Cardiac muscle cell (in vitro differentiated cells and primary cell): ENCODE measurements at regions not wholly inside any gene's neighbourhood (a gene's known extent, or its start where the extent isn't known, plus 50 kb on each side); places are given as distances from the start of the nearest gene placed in this dataset.

Experiments
- DNase-seq, 2 donors: peaks; one replicate each; pipeline versions ENCODE4 v3.0.0 to v3.0.0-alpha.2; 2010 to 2017; ENCODE audit warnings: low read depth in 1 of 2, low spot score in 1 of 2
- H3K27ac ChIP-seq: fragments of 200-600 bp; sonication (generic); 2 replicates; pipeline ENCODE4 v1.5.1; 2016
- H3K27me3 ChIP-seq: fragments of 200-600 bp; sonication (generic); 2 replicates; pipeline ENCODE4 v1.6.0; 2016; ENCODE audit warnings: control low read depth
- H3K36me3 ChIP-seq: fragments of 200-600 bp; sonication (generic); 2 replicates; pipeline ENCODE4 v1.5.1; 2016; ENCODE audit warnings: control low read depth
- H3K4me1 ChIP-seq: fragments of 200-600 bp; sonication (generic); 2 replicates; pipeline ENCODE4 v1.8.1; 2017; ENCODE audit warnings: low read depth, mild to moderate bottlenecking, mixed run types
- H3K4me3 ChIP-seq: fragments of 200-600 bp; sonication (generic); 2 replicates; pipeline ENCODE4 v1.5.1; 2016; ENCODE audit warnings: mild to moderate bottlenecking
- H3K9me3 ChIP-seq: fragments of 200-600 bp; sonication (generic); 2 replicates; pipeline ENCODE4 v1.5.1; 2017; ENCODE audit warnings: low read depth, mild to moderate bottlenecking, control low read depth
- TF ChIP-seq, protein P1 (sequence below): IDR thresholded peaks from 2 replicates; pipeline ENCODE4 v1.5.1; 2012; ENCODE audit warnings: low read depth, mild to moderate bottlenecking, low read length

- Histone ChIP-seq H3K27me3 (no peaks in the 10 kb centered on the region), H3K4me3 (no peak overlapping the region), H3K4me1 (no peaks in the 10 kb centered on the region), H3K27ac (no peak overlapping the region), H3K36me3 (no peaks in the 10 kb centered on the region), H3K9me3 (no peaks in the 10 kb centered on the region)
- no peak for DNase-seq
- TF ChIP-seq, protein P1, sequence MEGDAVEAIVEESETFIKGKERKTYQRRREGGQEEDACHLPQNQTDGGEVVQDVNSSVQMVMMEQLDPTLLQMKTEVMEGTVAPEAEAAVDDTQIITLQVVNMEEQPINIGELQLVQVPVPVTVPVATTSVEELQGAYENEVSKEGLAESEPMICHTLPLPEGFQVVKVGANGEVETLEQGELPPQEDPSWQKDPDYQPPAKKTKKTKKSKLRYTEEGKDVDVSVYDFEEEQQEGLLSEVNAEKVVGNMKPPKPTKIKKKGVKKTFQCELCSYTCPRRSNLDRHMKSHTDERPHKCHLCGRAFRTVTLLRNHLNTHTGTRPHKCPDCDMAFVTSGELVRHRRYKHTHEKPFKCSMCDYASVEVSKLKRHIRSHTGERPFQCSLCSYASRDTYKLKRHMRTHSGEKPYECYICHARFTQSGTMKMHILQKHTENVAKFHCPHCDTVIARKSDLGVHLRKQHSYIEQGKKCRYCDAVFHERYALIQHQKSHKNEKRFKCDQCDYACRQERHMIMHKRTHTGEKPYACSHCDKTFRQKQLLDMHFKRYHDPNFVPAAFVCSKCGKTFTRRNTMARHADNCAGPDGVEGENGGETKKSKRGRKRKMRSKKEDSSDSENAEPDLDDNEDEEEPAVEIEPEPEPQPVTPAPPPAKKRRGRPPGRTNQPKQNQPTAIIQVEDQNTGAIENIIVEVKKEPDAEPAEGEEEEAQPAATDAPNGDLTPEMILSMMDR, result no peak
These were observed 74.4 kb upstream of the MAP4K4 start for GRCh38 chr2:101623031-101623521.

- no peak overlapping the region for H3K4me3 ChIP-seq
- DNase-seq, result no peak
- TF ChIP-seq, protein P1, result no peak
These were observed 75.1 kb upstream of the MAP4K4 start for GRCh38 chr2:101622210-101623030.

GRCh38 chr2:101619191-101619591 lies 78.3 kb upstream of the MAP4K4 start:
- no peak overlapping the region for H3K4me3 ChIP-seq
- DNase-seq, result peak in 1 of 2 donors; percentile 51
- no peaks in the 10 kb centered on the region for H3K27me3 ChIP-seq
- TF ChIP-seq, protein P1, result no peak
- no peaks in the 10 kb centered on the region for H3K36me3 ChIP-seq
- no peaks in the 10 kb centered on the region for H3K4me1 ChIP-seq
- no peaks in the 10 kb centered on the region for H3K9me3 ChIP-seq
- no peak overlapping the region for H3K27ac ChIP-seq

More at GRCh38 chr2:101622210-101623030, 75.1 kb upstream of the MAP4K4 start:
- Histone ChIP-seq H3K9me3 (no peaks in the 10 kb centered on the region), H3K27ac (no peak overlapping the region), H3K36me3 (no peaks in the 10 kb centered on the region), H3K4me1 (no peaks in the 10 kb centered on the region), H3K27me3 (no peaks in the 10 kb centered on the region)

- TF ChIP-seq, protein P1, result no peak
- Histone ChIP-seq H3K9me3 (no peaks in the 10 kb centered on the region), H3K27ac (no peak overlapping the region), H3K36me3 (no peaks in the 10 kb centered on the region), H3K27me3 (no peaks in the 10 kb centered on the region), H3K4me3 (no peak overlapping the region), H3K4me1 (no peaks in the 10 kb centered on the region)
- DNase-seq, result no peak
These were observed 79.7 kb upstream of the MAP4K4 start for GRCh38 chr2:101617796-101618195.

- Histone ChIP-seq H3K4me3 (no peak overlapping the region), H3K4me1 (no peaks in the 10 kb centered on the region), H3K27ac (no peak overlapping the region), H3K27me3 (no peaks in the 10 kb centered on the region), H3K9me3 (no peaks in the 10 kb centered on the region), H3K36me3 (no peaks in the 10 kb centered on the region)
- peak in 1 of 2 donors; percentile 65 for DNase-seq
- TF ChIP-seq, protein P1, result no peak
These were observed 80.3 kb upstream of the MAP4K4 start for GRCh38 chr2:101617188-101617587.
